ENCODE measurements at regions not wholly inside any gene's neighbourhood (a gene's known extent, or its start where the extent isn't known, plus 50 kb on each side); places are given as distances from the start of the nearest gene placed in this dataset.

DNA sequence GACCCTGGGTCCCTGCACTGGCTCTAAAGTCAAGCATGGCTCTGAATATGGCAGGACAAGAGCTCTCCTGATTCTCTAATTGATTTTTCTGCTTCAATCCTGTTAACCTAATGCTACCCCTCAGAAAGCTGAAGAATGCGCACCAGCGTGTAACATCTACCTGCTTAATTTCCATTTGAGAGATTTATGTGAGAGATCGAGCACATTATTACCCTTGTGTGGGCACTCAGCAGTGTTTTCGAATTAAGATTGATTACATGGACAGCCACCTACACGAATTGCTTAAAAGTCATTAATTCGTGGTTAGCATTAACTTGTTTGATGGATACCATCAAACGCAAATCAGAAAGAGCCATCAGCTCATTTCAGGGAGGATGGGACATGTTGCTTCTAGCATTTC lies 88.7 kb upstream of the PLPP4 start:
- Histone ChIP-seq H3K9me3 (no peaks in the 10 kb centered on the region), H3K27ac (no peak overlapping the region), H3K4me1 (no peaks in the 10 kb centered on the region), H3K4me3 (no peak overlapping the region), H3K4me2 (no peak overlapping the region)
- no peak for TF ChIP-seq RAD21 (conservative IDR thresholded peaks at IDR 0.05 in 1 of 2, IDR thresholded peaks at IDR 0.05 in 1 of 2)
- TF ChIP-seq NR3C1 (IDR thresholded peaks at IDR 0.05), result no peak
- no peak for TF ChIP-seq MAFK (IDR thresholded peaks at IDR 0.05; ENCODE audit: partially characterized antibody)
- TF ChIP-seq MYC (IDR thresholded peaks at IDR 0.05; ENCODE audit: borderline replicate concordance, low read length), result no peak
- TF ChIP-seq HEYL (CRISPR knock-in tag; IDR thresholded peaks at IDR 0.05), result no peak
- no peak for TF ChIP-seq HOXB13 (CRISPR knock-in tag; IDR thresholded peaks at IDR 0.05; ENCODE audit: low read depth)
- TF ChIP-seq, protein P1, sequence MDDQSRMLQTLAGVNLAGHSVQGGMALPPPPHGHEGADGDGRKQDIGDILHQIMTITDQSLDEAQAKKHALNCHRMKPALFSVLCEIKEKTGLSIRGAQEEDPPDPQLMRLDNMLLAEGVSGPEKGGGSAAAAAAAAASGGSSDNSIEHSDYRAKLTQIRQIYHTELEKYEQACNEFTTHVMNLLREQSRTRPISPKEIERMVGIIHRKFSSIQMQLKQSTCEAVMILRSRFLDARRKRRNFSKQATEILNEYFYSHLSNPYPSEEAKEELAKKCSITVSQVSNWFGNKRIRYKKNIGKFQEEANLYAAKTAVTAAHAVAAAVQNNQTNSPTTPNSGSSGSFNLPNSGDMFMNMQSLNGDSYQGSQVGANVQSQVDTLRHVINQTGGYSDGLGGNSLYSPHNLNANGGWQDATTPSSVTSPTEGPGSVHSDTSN (IDR thresholded peaks at IDR 0.05), result no peak
- TF ChIP-seq MAZ (IDR thresholded peaks at IDR 0.05; ENCODE audit: borderline replicate concordance, low read depth, low read length), result no peak
- no peak for TF ChIP-seq ZC3H11A (IDR thresholded peaks at IDR 0.05)
- no peak for TF ChIP-seq ZNF302 (CRISPR knock-in tag; IDR thresholded peaks at IDR 0.05)
- TF ChIP-seq FOXS1 (CRISPR knock-in tag; IDR thresholded peaks at IDR 0.05), result no peak
- no peak for TF ChIP-seq TP53 (CRISPR knock-in tag; IDR thresholded peaks at IDR 0.05)
- TF ChIP-seq, protein P2, sequence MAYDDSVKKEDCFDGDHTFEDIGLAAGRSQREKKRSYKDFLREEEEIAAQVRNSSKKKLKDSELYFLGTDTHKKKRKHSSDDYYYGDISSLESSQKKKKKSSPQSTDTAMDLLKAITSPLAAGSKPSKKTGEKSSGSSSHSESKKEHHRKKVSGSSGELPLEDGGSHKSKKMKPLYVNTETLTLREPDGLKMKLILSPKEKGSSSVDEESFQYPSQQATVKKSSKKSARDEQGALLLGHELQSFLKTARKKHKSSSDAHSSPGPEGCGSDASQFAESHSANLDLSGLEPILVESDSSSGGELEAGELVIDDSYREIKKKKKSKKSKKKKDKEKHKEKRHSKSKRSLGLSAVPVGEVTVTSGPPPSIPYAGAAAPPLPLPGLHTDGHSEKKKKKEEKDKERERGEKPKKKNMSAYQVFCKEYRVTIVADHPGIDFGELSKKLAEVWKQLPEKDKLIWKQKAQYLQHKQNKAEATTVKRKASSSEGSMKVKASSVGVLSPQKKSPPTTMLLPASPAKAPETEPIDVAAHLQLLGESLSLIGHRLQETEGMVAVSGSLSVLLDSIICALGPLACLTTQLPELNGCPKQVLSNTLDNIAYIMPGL (CRISPR knock-in tag; IDR thresholded peaks at IDR 0.05; ENCODE audit: borderline replicate concordance), result no peak
- TF ChIP-seq, protein P3, sequence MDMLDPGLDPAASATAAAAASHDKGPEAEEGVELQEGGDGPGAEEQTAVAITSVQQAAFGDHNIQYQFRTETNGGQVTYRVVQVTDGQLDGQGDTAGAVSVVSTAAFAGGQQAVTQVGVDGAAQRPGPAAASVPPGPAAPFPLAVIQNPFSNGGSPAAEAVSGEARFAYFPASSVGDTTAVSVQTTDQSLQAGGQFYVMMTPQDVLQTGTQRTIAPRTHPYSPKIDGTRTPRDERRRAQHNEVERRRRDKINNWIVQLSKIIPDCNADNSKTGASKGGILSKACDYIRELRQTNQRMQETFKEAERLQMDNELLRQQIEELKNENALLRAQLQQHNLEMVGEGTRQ (IDR thresholded peaks at IDR 0.05), result no peak
- TF ChIP-seq NPAS2 (CRISPR knock-in tag; IDR thresholded peaks at IDR 0.05; ENCODE audit: borderline replicate concordance), result no peak
- TF ChIP-seq, protein P4, sequence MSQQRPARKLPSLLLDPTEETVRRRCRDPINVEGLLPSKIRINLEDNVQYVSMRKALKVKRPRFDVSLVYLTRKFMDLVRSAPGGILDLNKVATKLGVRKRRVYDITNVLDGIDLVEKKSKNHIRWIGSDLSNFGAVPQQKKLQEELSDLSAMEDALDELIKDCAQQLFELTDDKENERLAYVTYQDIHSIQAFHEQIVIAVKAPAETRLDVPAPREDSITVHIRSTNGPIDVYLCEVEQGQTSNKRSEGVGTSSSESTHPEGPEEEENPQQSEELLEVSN (IDR thresholded peaks at IDR 0.05; ENCODE audit: borderline replicate concordance, low read depth), result no peak
- TF ChIP-seq, protein P5, sequence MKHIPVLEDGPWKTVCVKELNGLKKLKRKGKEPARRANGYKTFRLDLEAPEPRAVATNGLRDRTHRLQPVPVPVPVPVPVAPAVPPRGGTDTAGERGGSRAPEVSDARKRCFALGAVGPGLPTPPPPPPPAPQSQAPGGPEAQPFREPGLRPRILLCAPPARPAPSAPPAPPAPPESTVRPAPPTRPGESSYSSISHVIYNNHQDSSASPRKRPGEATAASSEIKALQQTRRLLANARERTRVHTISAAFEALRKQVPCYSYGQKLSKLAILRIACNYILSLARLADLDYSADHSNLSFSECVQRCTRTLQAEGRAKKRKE (CRISPR knock-in tag; IDR thresholded peaks at IDR 0.05; ENCODE audit: low read depth), result no peak
- ATAC-seq (no peak), FAIRE-seq (no peak), DNase-seq (ENCODE audit: low read depth in 1 of 2, low spot score in 1 of 2) (no peak)
- POLR2A ChIA-PET, result no interaction called here
- CTCF ChIA-PET, result no interaction called here
- WGBS (ENCODE audit: missing lambda C conversion rate), result 15% methylated on average over 7 of the region's 7 CpGs

DNA sequence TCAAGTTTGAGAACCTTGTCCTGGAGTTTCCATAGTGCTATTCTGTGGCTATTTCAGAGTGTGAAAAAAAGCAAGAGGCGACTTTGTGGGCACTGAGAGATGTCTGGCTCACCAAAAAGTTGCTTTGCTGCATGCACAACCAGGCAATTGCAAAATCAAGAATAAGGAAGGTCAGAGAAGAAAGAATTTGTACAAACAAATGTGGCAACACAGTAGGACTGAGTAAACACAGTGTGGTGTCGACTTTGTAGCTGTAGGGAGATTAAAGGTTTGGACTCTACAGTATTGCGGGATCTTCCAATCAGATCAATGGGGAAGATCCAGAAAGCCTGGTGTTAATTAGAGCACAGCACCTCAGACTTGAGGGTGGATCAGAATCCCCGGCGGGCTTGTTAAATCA lies 88.1 kb upstream of the PLPP4 start:
- no peak overlapping the region for H3K4me2 ChIP-seq
- no peak overlapping the region for H3K27ac ChIP-seq
- POLR2A ChIA-PET, result no interaction called here
- DNase-seq (ENCODE audit: low read depth in 1 of 2, low spot score in 1 of 2), result no peak
- H3K4me1 ChIP-seq, result no peaks in the 10 kb centered on the region
- no peak for FAIRE-seq
- no peak overlapping the region for H3K4me3 ChIP-seq
- no peak for ATAC-seq
- TF ChIP-seq TFCP2L1 (CRISPR knock-in tag; IDR thresholded peaks at IDR 0.05) (no peak), MAZ (IDR thresholded peaks at IDR 0.05; ENCODE audit: borderline replicate concordance, low read depth, low read length) (no peak), NFE2L2 (conservative IDR thresholded peaks at IDR 0.05; ENCODE audit: low read length) (no peak), CHD2 (IDR thresholded peaks at IDR 0.05; ENCODE audit: low read length, partially characterized antibody) (no peak), HOXA7 (CRISPR knock-in tag; IDR thresholded peaks at IDR 0.05) (no peak), KDM5A (IDR thresholded peaks at IDR 0.05) (no peak), RNF2 (IDR thresholded peaks at IDR 0.05; ENCODE audit: borderline replicate concordance, low read depth) (no peak), FOXS1 (CRISPR knock-in tag; IDR thresholded peaks at IDR 0.05) (no peak), TP53 (CRISPR knock-in tag; IDR thresholded peaks at IDR 0.05) (no peak)
- TF ChIP-seq, protein P5 (CRISPR knock-in tag; IDR thresholded peaks at IDR 0.05; ENCODE audit: low read depth), result no peak
- CTCF ChIA-PET, result no interaction called here
- 3% methylated on average over 5 of the region's 5 CpGs for WGBS (ENCODE audit: missing lambda C conversion rate)
- no peaks in the 10 kb centered on the region for H3K9me3 ChIP-seq
